Smooth muscle cell (in vitro differentiated cells): ENCODE measurements at regions not wholly inside any gene's neighbourhood (a gene's known extent, or its start where the extent isn't known, plus 50 kb on each side); places are given as distances from the start of the nearest gene placed in this dataset.
A peak's percentile ranks its signal among the peaks of the same experiment; 100 is the strongest.

Experiments used
- DNase-seq: peaks from one replicate; lab custom pipeline; 2025; ENCODE audit not compliant: unreplicated experiment; lab: John Stamatoyannopoulos, UW
- H2AFZ ChIP-seq: fragments of 200-600 bp; sonication (generic); 2 replicates; pipeline ENCODE4 v1.6.0; 2016; ENCODE audit warnings: antibody characterized with exemption, low read depth, mild to moderate bottlenecking
- H3F3A ChIP-seq: fragments of 200-600 bp; sonication (generic); 2 replicates; pipeline ENCODE4 v1.6.0; 2017; ENCODE audit warnings: antibody characterized with exemption, low read depth
- H3K27ac ChIP-seq: fragments of 200-600 bp; sonication (generic); 2 replicates; pipeline ENCODE4 v1.5.1; 2016; ENCODE audit warnings: low read depth, mild to moderate bottlenecking
- H3K27me3 ChIP-seq: fragments of 200-600 bp; sonication (generic); 2 replicates; pipeline ENCODE4 v1.6.1; 2016; ENCODE audit warnings: low read depth, mild to moderate bottlenecking
- H3K36me3 ChIP-seq: fragments of 200-600 bp; sonication (generic); 2 replicates; pipeline ENCODE4 v1.5.1; 2016; ENCODE audit warnings: low read depth
- H3K4me1 ChIP-seq: fragments of 200-600 bp; sonication (generic); 2 replicates; pipeline ENCODE4 v1.5.1; 2016; ENCODE audit warnings: low read depth
- H3K4me2 ChIP-seq: fragments of 200-600 bp; sonication (generic); 2 replicates; pipeline ENCODE4 v1.6.0; 2016; ENCODE audit warnings: mild to moderate bottlenecking
- H3K4me3 ChIP-seq: fragments of 200-600 bp; sonication (generic); 2 replicates; pipeline ENCODE4 v1.5.1; 2016; ENCODE audit warnings: mild to moderate bottlenecking
- H3K79me2 ChIP-seq: fragments of 200-600 bp; sonication (generic); 2 replicates; pipeline ENCODE4 v1.6.0; 2016; ENCODE audit warnings: low read depth, mild to moderate bottlenecking
- H3K9ac ChIP-seq: fragments of 200-600 bp; sonication (generic); 2 replicates; pipeline ENCODE4 v1.6.0; 2016; ENCODE audit warnings: low read depth
- H3K9me3 ChIP-seq: fragments of 200-600 bp; sonication (generic); replicated peaks from 2 replicates; pipeline ENCODE4 v1.5.1; 2016; ENCODE audit warnings: low read depth
- H4K20me1 ChIP-seq: fragments of 200-600 bp; sonication (generic); 2 replicates; pipeline ENCODE4 v1.6.0; 2016; ENCODE audit warnings: low read depth
- WGBS: methylation state at CpG from one replicate; pipeline ENCODE4 v1.1.7; 2016; ENCODE audit warnings: low lambda C conversion rate; 5-methylcytosine and 5-hydroxymethylcytosine counted together
- TF ChIP-seq, protein P1 (sequence below): fragments of 200-600 bp; sonication (generic); IDR thresholded peaks from 2 replicates; pipeline ENCODE4 v1.5.1; 2017; ENCODE audit warnings: borderline replicate concordance, mild to moderate bottlenecking, antibody characterized with exemption; ENCODE audit not compliant: insufficient read depth, poor library complexity, severe bottlenecking

GRCh38 chr7:41048771-41049170, 654.1 kb downstream of the INHBA start:
- Histone ChIP-seq H3K4me2 (no peak overlapping the region), H3K4me1 (peaks cover 7% of the 10 kb centered on the region), H3F3A (peaks cover 14% of the 10 kb centered on the region), H3K79me2 (no peaks in the 10 kb centered on the region), H3K36me3 (no peaks in the 10 kb centered on the region), H2AFZ (no peak overlapping the region), H3K9me3 (no peaks in the 10 kb centered on the region), H3K4me3 (no peak overlapping the region), H3K27ac (no peak overlapping the region), H3K9ac (no peak overlapping the region), H4K20me1 (no peaks in the 10 kb centered on the region), H3K27me3 (no peaks in the 10 kb centered on the region)
- WGBS, result 91% methylated on average over 2 of the region's 2 CpGs
- DNase-seq, result no peak
- TF ChIP-seq, protein P1, sequence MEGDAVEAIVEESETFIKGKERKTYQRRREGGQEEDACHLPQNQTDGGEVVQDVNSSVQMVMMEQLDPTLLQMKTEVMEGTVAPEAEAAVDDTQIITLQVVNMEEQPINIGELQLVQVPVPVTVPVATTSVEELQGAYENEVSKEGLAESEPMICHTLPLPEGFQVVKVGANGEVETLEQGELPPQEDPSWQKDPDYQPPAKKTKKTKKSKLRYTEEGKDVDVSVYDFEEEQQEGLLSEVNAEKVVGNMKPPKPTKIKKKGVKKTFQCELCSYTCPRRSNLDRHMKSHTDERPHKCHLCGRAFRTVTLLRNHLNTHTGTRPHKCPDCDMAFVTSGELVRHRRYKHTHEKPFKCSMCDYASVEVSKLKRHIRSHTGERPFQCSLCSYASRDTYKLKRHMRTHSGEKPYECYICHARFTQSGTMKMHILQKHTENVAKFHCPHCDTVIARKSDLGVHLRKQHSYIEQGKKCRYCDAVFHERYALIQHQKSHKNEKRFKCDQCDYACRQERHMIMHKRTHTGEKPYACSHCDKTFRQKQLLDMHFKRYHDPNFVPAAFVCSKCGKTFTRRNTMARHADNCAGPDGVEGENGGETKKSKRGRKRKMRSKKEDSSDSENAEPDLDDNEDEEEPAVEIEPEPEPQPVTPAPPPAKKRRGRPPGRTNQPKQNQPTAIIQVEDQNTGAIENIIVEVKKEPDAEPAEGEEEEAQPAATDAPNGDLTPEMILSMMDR, result no peak

GRCh38 chr7:41047789-41048191, 655.1 kb downstream of the INHBA start:
- no peaks in the 10 kb centered on the region for H3K36me3 ChIP-seq
- TF ChIP-seq, protein P1, result no peak
- no peaks in the 10 kb centered on the region for H4K20me1 ChIP-seq
- H3K4me2 ChIP-seq, result peak overlapping the region; percentile 80
- H2AFZ ChIP-seq, result no peak overlapping the region
- no peaks in the 10 kb centered on the region for H3K27me3 ChIP-seq
- H3K9me3 ChIP-seq, result no peaks in the 10 kb centered on the region
- no peaks in the 10 kb centered on the region for H3K79me2 ChIP-seq
- peak overlapping the region; percentile 23 for H3K9ac ChIP-seq
- no peak overlapping the region for H3K4me3 ChIP-seq
- peak overlapping the region; percentile 79 for H3K27ac ChIP-seq
- no peak for DNase-seq
- peaks cover 7% of the 10 kb centered on the region for H3K4me1 ChIP-seq
- WGBS, result 11% methylated on average over 9 of the region's 9 CpGs
- H3F3A ChIP-seq, result peaks cover 14% of the 10 kb centered on the region

DNA sequence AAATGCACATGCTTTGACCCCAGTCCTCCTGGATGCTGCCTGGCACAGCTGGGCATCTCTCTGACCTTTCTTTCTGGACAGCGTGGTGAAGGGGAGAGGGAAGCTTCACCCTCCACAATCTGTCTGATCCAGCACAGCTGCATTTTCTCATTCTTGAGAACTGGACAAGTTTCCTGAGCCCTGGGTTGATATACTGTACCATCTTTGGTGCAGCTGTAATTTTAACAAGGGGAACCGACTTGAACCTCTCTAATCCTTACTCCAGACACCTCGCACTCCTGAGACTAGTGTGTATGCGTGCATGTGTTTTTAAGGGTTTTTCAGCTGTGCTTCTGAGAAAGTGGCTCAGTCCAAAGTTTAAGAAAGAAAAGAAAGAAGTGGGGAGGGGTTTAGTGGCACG, 655.7 kb downstream of the INHBA start:
- H3K27ac ChIP-seq, result peak overlapping the region; percentile 79
- no peaks in the 10 kb centered on the region for H3K36me3 ChIP-seq
- TF ChIP-seq, protein P1, result no peak
- no peak overlapping the region for H3K4me3 ChIP-seq
- H3K9ac ChIP-seq, result peak overlapping the region; percentile 23
- H3K9me3 ChIP-seq, result no peaks in the 10 kb centered on the region
- H3K79me2 ChIP-seq, result no peaks in the 10 kb centered on the region
- H3K4me1 ChIP-seq, result peaks cover 7% of the 10 kb centered on the region
- no peaks in the 10 kb centered on the region for H4K20me1 ChIP-seq
- H3K4me2 ChIP-seq, result peak overlapping the region; percentile 80
- H3K27me3 ChIP-seq, result no peaks in the 10 kb centered on the region
- WGBS, result 29% methylated on average over 5 of the region's 5 CpGs
- no peak for DNase-seq
- peak overlapping the region; percentile 47 for H2AFZ ChIP-seq
- H3F3A ChIP-seq, result peaks cover 14% of the 10 kb centered on the region

GRCh38 chr7:41046776-41047175, 656.1 kb downstream of the INHBA start:
- H3K9me3 ChIP-seq, result no peaks in the 10 kb centered on the region
- WGBS, result 92% methylated on average over 4 of the region's 4 CpGs
- peak overlapping the region; percentile 79 for H3K27ac ChIP-seq

More at GRCh38 chr7:41046776-41047175, 656.1 kb downstream of the INHBA start:
- peaks cover 14% of the 10 kb centered on the region for H3F3A ChIP-seq
- H3K4me1 ChIP-seq, result peaks cover 7% of the 10 kb centered on the region
- H3K36me3 ChIP-seq, result no peaks in the 10 kb centered on the region
- no peaks in the 10 kb centered on the region for H4K20me1 ChIP-seq
- DNase-seq, result no peak
- no peak overlapping the region for H3K4me3 ChIP-seq
- peak overlapping the region; percentile 80 for H3K4me2 ChIP-seq
- H3K9ac ChIP-seq, result peak overlapping the region; percentile 23
- H3K27me3 ChIP-seq, result no peaks in the 10 kb centered on the region
- H2AFZ ChIP-seq, result no peak overlapping the region
- TF ChIP-seq, protein P1, result no peak
- no peaks in the 10 kb centered on the region for H3K79me2 ChIP-seq
